Astrocyte of the cerebellum (primary cell): ENCODE measurements at regions not wholly inside any gene's neighbourhood (a gene's known extent, or its start where the extent isn't known, plus 50 kb on each side); places are given as distances from the start of the nearest gene placed in this dataset.

Experiments
- DNase-seq: peaks from one replicate; pipeline ENCODE4 v3.0.0-alpha.2; 2011; ENCODE audit warnings: low read depth
- H3K4me3 ChIP-seq: 2 replicates; pipeline ENCODE4 v1.5.1; 2011; ENCODE audit warnings: mild to moderate bottlenecking, low read depth, low read length, moderate library complexity
- CTCF ChIP-seq: IDR thresholded peaks from 2 replicates; pipeline ENCODE4 v1.5.1; 2012; ENCODE audit warnings: low read length, low read depth, moderate library complexity, mild to moderate bottlenecking; ENCODE audit errors: missing control alignments
- in situ Hi-C: cut with HindIII; loops from 2 replicates; pipeline ENCODE4 v1.10.0; 2017; ENCODE audit warnings: low sequenced_read_pairs

GRCh38 chrX:15055146-15055930 lies 182.1 kb downstream of the MOSPD2 start:
- in situ Hi-C loops, result no loop called here
- H3K4me3 ChIP-seq, result no peak overlapping the region
- DNase-seq, result no peak
- no peak for TF ChIP-seq CTCF

GRCh38 chrX:15050395-15050794 lies 177.2 kb downstream of the MOSPD2 start:
- in situ Hi-C loops, result no loop called here
- no peak for DNase-seq
- H3K4me3 ChIP-seq, result no peak overlapping the region
- no peak for TF ChIP-seq CTCF

- H3K4me3 ChIP-seq, result no peak overlapping the region
- in situ Hi-C loops, result no loop called here
- TF ChIP-seq CTCF, result no peak
- no peak for DNase-seq
Observed at GRCh38 chrX:15043538-15043937, 170.3 kb downstream of the MOSPD2 start.

GRCh38 chrX:15033917-15034316 lies 160.7 kb downstream of the MOSPD2 start:
- in situ Hi-C loops, result no loop called here
- no peak overlapping the region for H3K4me3 ChIP-seq
- no peak for TF ChIP-seq CTCF
- DNase-seq, result no peak

GRCh38 chrX:15017491-15017890 lies 144.3 kb downstream of the MOSPD2 start:
- in situ Hi-C loops, result no loop called here
- TF ChIP-seq CTCF, result no peak
- no peak overlapping the region for H3K4me3 ChIP-seq

GRCh38 chrX:15016051-15016450 lies 142.8 kb downstream of the MOSPD2 start:
- no peak for DNase-seq
- H3K4me3 ChIP-seq, result no peak overlapping the region
- in situ Hi-C loops, result no loop called here
- TF ChIP-seq CTCF, result no peak

More at GRCh38 chrX:15017491-15017890, 144.3 kb downstream of the MOSPD2 start:
- no peak for DNase-seq
